ENCODE measurements at regions not wholly inside any gene's neighbourhood (a gene's known extent, or its start where the extent isn't known, plus 50 kb on each side); places are given as distances from the start of the nearest gene placed in this dataset.

DNA sequence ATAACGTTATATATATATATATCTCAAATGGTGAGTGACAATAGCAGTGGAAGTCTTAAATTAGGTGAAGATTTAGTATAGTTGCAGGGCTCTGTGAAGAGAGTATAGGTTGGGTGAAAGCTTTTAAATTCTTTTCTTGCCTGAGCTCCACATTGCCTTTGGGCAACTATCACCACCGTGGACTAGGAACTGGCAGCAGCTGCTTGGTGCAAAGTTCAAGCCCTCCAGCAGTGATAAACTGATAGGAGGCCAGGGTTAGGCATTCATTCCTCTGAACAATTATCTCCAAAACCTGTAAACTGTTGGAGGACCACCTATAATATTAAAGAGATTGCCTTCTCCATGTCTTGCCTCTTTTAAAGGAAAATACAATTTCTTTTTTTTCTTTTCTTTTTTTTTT is 91.2 kb upstream of the ATXN7L3B start:
- WGBS (ENCODE audit: insufficient coverage) = 75% methylated on average over 1 of the region's 2 CpGs
- intact Hi-C loops (cut with micrococcal nuclease) = no loop called here
- Histone ChIP-seq H3K27ac (ENCODE audit: low read length) (no peak overlapping the region), H3K4me3 (ENCODE audit: low read length) (no peak overlapping the region), H3K9me3 (ENCODE audit: control insufficient read depth, insufficient read depth, low read length) (no peaks in the 10 kb centered on the region), H3K4me1 (ENCODE audit: control insufficient read depth, insufficient read depth, low read length) (no peaks in the 10 kb centered on the region), H3K27me3 (ENCODE audit: control insufficient read depth, insufficient read depth, low read length) (no peaks in the 10 kb centered on the region), H3K36me3 (ENCODE audit: control insufficient read depth, insufficient read depth, low read length) (no peaks in the 10 kb centered on the region)
- Mint-ChIP-seq H3K27ac (no peak overlapping the region), H3K4me3 (no peak overlapping the region), H3K36me3 (no peaks in the 10 kb centered on the region), H3K27me3 (ENCODE audit: low read depth in 2 of 2) (peaks cover 0 to 6% of the 10 kb centered on the region in 2 donors), H3K9me3 (no peaks in the 10 kb centered on the region), H3K4me1 (peaks cover 0 to 9% of the 10 kb centered on the region in 2 donors)
- ATAC-seq = no peak
- DNase-seq = no peak
- TF ChIP-seq, protein P1, sequence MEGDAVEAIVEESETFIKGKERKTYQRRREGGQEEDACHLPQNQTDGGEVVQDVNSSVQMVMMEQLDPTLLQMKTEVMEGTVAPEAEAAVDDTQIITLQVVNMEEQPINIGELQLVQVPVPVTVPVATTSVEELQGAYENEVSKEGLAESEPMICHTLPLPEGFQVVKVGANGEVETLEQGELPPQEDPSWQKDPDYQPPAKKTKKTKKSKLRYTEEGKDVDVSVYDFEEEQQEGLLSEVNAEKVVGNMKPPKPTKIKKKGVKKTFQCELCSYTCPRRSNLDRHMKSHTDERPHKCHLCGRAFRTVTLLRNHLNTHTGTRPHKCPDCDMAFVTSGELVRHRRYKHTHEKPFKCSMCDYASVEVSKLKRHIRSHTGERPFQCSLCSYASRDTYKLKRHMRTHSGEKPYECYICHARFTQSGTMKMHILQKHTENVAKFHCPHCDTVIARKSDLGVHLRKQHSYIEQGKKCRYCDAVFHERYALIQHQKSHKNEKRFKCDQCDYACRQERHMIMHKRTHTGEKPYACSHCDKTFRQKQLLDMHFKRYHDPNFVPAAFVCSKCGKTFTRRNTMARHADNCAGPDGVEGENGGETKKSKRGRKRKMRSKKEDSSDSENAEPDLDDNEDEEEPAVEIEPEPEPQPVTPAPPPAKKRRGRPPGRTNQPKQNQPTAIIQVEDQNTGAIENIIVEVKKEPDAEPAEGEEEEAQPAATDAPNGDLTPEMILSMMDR (IDR thresholded peaks at IDR 0.05) = no peak

DNA sequence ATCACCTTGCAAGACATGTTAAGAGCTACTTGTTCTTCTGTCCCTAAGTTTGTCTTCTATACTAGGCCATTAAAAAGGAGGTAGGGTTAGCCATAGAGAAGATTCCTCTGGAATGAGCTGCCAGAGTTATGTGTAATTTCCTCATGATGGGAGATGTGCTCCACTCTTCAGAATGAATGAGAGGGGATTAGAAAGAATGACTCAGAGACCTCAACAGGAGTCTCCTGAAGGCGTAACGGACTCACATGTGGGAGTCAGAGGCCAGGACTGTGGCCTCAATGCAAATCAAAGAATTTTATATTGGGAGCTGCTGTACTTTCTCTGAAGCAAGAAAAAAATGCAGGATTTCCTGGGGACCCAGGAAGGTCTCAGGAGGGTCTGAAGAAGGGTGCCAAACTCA is 87.8 kb upstream of the ATXN7L3B start:
- peaks cover 0 to 3% of the 10 kb centered on the region in 2 donors for H3K27me3 Mint-ChIP-seq (ENCODE audit: low read depth in 2 of 2)
- H3K4me3 ChIP-seq (ENCODE audit: low read length) = no peak overlapping the region
- H3K9me3 ChIP-seq (ENCODE audit: control insufficient read depth, insufficient read depth, low read length) = no peaks in the 10 kb centered on the region
- H3K4me1 ChIP-seq (ENCODE audit: control insufficient read depth, insufficient read depth, low read length) = no peaks in the 10 kb centered on the region
- no peaks in the 10 kb centered on the region for H3K36me3 ChIP-seq (ENCODE audit: control insufficient read depth, insufficient read depth, low read length)
- no peaks in the 10 kb centered on the region for H3K27me3 ChIP-seq (ENCODE audit: control insufficient read depth, insufficient read depth, low read length)
- H3K9me3 Mint-ChIP-seq = no peaks in the 10 kb centered on the region
- ATAC-seq (no peak), DNase-seq (no peak)
- intact Hi-C loops (cut with micrococcal nuclease) = no loop called here
- peaks cover 0 to 9% of the 10 kb centered on the region in 2 donors for H3K4me1 Mint-ChIP-seq
- H3K27ac Mint-ChIP-seq = no peak overlapping the region
- WGBS (ENCODE audit: insufficient coverage) = 95% methylated on average over 2 of the region's 2 CpGs
- no peaks in the 10 kb centered on the region for H3K36me3 Mint-ChIP-seq
- no peak overlapping the region for H3K27ac ChIP-seq (ENCODE audit: low read length)
- no peak overlapping the region for H3K4me3 Mint-ChIP-seq
- TF ChIP-seq, protein P1 (IDR thresholded peaks at IDR 0.05) = no peak

DNA sequence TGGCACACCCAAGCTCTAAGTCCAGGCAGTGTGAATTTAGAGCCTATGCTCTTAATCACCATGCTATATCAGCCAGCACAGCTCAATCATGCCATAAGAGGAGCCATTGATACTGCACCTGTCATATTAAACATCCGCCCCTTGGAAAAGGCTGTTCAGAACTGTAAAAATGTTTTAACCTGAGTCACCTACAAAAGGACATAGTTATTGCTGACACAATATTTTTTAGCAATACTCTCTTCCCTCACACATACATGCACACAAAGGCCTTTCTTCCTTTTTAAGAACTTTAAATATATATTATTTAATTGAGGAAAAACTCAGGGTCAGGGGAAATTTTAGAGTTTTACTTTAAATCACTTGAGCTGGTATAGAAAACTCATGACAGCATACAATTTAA is 83.5 kb upstream of the ATXN7L3B start:
- intact Hi-C loops (cut with micrococcal nuclease) = no loop called here
- Histone ChIP-seq H3K27me3 (ENCODE audit: control insufficient read depth, insufficient read depth, low read length) (no peaks in the 10 kb centered on the region), H3K4me1 (ENCODE audit: control insufficient read depth, insufficient read depth, low read length) (no peaks in the 10 kb centered on the region), H3K4me3 (ENCODE audit: low read length) (no peak overlapping the region), H3K27ac (ENCODE audit: low read length) (no peak overlapping the region), H3K9me3 (ENCODE audit: control insufficient read depth, insufficient read depth, low read length) (no peaks in the 10 kb centered on the region), H3K36me3 (ENCODE audit: control insufficient read depth, insufficient read depth, low read length) (no peaks in the 10 kb centered on the region)
- no peaks in the 10 kb centered on the region for H3K36me3 Mint-ChIP-seq
- H3K9me3 Mint-ChIP-seq = no peaks in the 10 kb centered on the region
- WGBS (ENCODE audit: insufficient coverage) = 93% methylated on average over 1 of the region's 1 CpG
- DNase-seq = no peak
- H3K4me1 Mint-ChIP-seq = peaks cover 5 to 10% of the 10 kb centered on the region in 2 donors
- H3K27ac Mint-ChIP-seq = no peak overlapping the region
- H3K27me3 Mint-ChIP-seq (ENCODE audit: low read depth in 2 of 2) = no peaks in the 10 kb centered on the region
- H3K4me3 Mint-ChIP-seq = no peak overlapping the region
- TF ChIP-seq, protein P1 (IDR thresholded peaks at IDR 0.05) = no peak
- no peak for ATAC-seq

DNA sequence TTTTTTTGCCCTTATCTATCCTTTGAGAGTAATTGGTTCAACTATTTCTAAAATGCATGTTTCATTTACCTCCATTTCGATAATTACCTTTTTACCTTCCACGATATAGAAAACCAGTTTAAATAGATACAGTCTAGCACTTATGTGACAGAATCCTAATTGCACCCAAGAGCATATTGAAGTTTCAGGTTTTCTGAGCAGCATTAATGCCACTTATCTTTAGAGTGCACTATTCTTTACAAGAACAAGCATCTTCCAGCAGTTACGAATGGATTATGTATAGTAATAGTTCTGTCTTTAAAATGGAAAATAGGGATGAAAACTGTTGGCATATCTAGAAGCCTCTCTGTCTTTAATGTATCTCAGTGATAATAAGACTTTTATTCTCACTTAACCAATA is 82.2 kb upstream of the ATXN7L3B start:
- ATAC-seq = no peak
- intact Hi-C loops (cut with micrococcal nuclease) = no loop called here
- no peak overlapping the region for H3K27ac Mint-ChIP-seq
- Histone ChIP-seq H3K4me1 (ENCODE audit: control insufficient read depth, insufficient read depth, low read length) (no peaks in the 10 kb centered on the region), H3K27ac (ENCODE audit: low read length) (no peak overlapping the region), H3K4me3 (ENCODE audit: low read length) (no peak overlapping the region), H3K9me3 (ENCODE audit: control insufficient read depth, insufficient read depth, low read length) (no peaks in the 10 kb centered on the region), H3K27me3 (ENCODE audit: control insufficient read depth, insufficient read depth, low read length) (no peaks in the 10 kb centered on the region), H3K36me3 (ENCODE audit: control insufficient read depth, insufficient read depth, low read length) (no peaks in the 10 kb centered on the region)
- DNase-seq = no peak
- H3K9me3 Mint-ChIP-seq = no peaks in the 10 kb centered on the region
- no peaks in the 10 kb centered on the region for H3K36me3 Mint-ChIP-seq
- no peaks in the 10 kb centered on the region for H3K27me3 Mint-ChIP-seq (ENCODE audit: low read depth in 2 of 2)
- H3K4me3 Mint-ChIP-seq = no peak overlapping the region
- 100% methylated on average over 2 of the region's 3 CpGs for WGBS (ENCODE audit: insufficient coverage)
- peaks cover 4 to 5% of the 10 kb centered on the region in 2 donors for H3K4me1 Mint-ChIP-seq
- TF ChIP-seq, protein P1 (IDR thresholded peaks at IDR 0.05) = no peak

Data from natural killer cell (primary cell).